ENCODE measurements at regions not wholly inside any gene's neighbourhood (a gene's known extent, or its start where the extent isn't known, plus 50 kb on each side); places are given as distances from the start of the nearest gene placed in this dataset.

GRCh38 chr16:86205521-86206245 is 304.6 kb upstream of the FOXF1 start:
- TF ChIP-seq CTCF (IDR thresholded peaks at IDR 0.05 in 2 of 3, conservative IDR thresholded peaks at IDR 0.05 in 1 of 3; ENCODE audit: control insufficient read depth in 2 of 3, extremely low read depth in 1 of 3, insufficient read depth in 1 of 3, low read depth in 3 of 3, low read length in 3 of 3) (no peak), EP300 (IDR thresholded peaks at IDR 0.05; ENCODE audit: borderline replicate concordance in 1 of 2, control insufficient read depth in 1 of 2, low read depth in 2 of 2, low read length in 2 of 2) (no peak), DPF2 (IDR thresholded peaks at IDR 0.05) (no peak), MAX (IDR thresholded peaks at IDR 0.05; ENCODE audit: low read depth, low read length) (no peak), NFIC (IDR thresholded peaks at IDR 0.05; ENCODE audit: low read depth, low read length) (no peak), RBBP5 (conservative IDR thresholded peaks at IDR 0.05) (no peak), ASH2L (IDR thresholded peaks at IDR 0.05; ENCODE audit: borderline replicate concordance, low read depth) (no peak), BCL3 (IDR thresholded peaks at IDR 0.05; ENCODE audit: borderline replicate concordance, insufficient read depth, low read depth, low read length, poor library complexity, severe bottlenecking) (no peak), REST (IDR thresholded peaks at IDR 0.05; ENCODE audit: low read depth, low read length) (no peak), POLR2AphosphoS5 (IDR thresholded peaks at IDR 0.05; ENCODE audit: low read length) (no peak), TCF3 (IDR thresholded peaks at IDR 0.05; ENCODE audit: borderline replicate concordance, insufficient read depth, low read depth, low read length) (no peak)

Measured in GM12878 (cell line).